ENCODE measurements at regions not wholly inside any gene's neighbourhood (a gene's known extent, or its start where the extent isn't known, plus 50 kb on each side); places are given as distances from the start of the nearest gene placed in this dataset.
"Not testable (repeated sequence)": the region's sequence is repeated elsewhere in the genome, so short reads cannot be mapped to it uniquely, and the experiment has no call there.

GRCh38 chr10:33031815-33032653 is 74.0 kb upstream of the ITGB1 start:
- no peak overlapping the region for H3K4me3 Mint-ChIP-seq
- H3K79me2 ChIP-seq (ENCODE audit: insufficient read depth, low read length) = no peaks in the 10 kb centered on the region
- H3K4me2 ChIP-seq (replicated peaks; ENCODE audit: extremely low read depth, low read length, poor library complexity, severe bottlenecking) = no peak overlapping the region
- H3K27ac Mint-ChIP-seq = no peak overlapping the region
- H3K4me1 Mint-ChIP-seq = no peaks in the 10 kb centered on the region
- H3K4me1 ChIP-seq (ENCODE audit: control insufficient read depth in 1 of 2, insufficient read depth in 2 of 2, low read length in 2 of 2) = no peaks in the 10 kb centered on the region
- peaks cover under 1 to 6% of the 10 kb centered on the region in 2 donors for H3K9me3 ChIP-seq (replicated peaks in 1 of 2; ENCODE audit: control insufficient read depth in 1 of 2, insufficient read depth in 1 of 2, low read length in 2 of 2)
- H3K36me3 Mint-ChIP-seq = no peaks in the 10 kb centered on the region
- intact Hi-C loops (cut with micrococcal nuclease) = no loop called here
- no peak for DNase-seq
- H3K4me3 ChIP-seq (replicated peaks in 1 of 3; ENCODE audit: low read depth in 2 of 3, low read length in 3 of 3) = no peak overlapping the region
- H3K27me3 Mint-ChIP-seq (ENCODE audit: low read depth in 3 of 3) = peaks cover 1 to 4% (median 3%) of the 10 kb centered on the region in 3 donors
- no peaks in the 10 kb centered on the region for H3K36me3 ChIP-seq (replicated peaks in 1 of 2; ENCODE audit: control insufficient read depth in 1 of 2, insufficient read depth in 2 of 2, low read length in 2 of 2)
- WGBS (ENCODE audit: insufficient coverage) = 92% methylated on average over 4 of the region's 5 CpGs
- no peaks in the 10 kb centered on the region for H4K20me1 ChIP-seq (ENCODE audit: insufficient read depth, low read length)
- no peaks in the 10 kb centered on the region for H3K27me3 ChIP-seq (ENCODE audit: control insufficient read depth in 2 of 2, insufficient read depth in 2 of 2, low read length in 2 of 2)
- no peak overlapping the region for H3K27ac ChIP-seq (ENCODE audit: low read depth in 1 of 2, low read length in 2 of 2)
- peaks cover 0 to 9% (median 3%) of the 10 kb centered on the region in 7 donors for H3K9me3 Mint-ChIP-seq
- no peak overlapping the region for H2AFZ ChIP-seq (ENCODE audit: insufficient read depth, low read depth, low read length, poor library complexity, severe bottlenecking)
- H3K9ac ChIP-seq (ENCODE audit: insufficient read depth, low read length, poor library complexity, severe bottlenecking) = no peak overlapping the region
- no peak for TF ChIP-seq CTCF (IDR thresholded peaks at IDR 0.05)

GRCh38 chr10:33031171-33031570 is 73.1 kb upstream of the ITGB1 start:
- no peak overlapping the region for H3K27ac Mint-ChIP-seq

GRCh38 chr10:33028515-33028914 is 70.5 kb upstream of the ITGB1 start:
- H3K4me3 Mint-ChIP-seq; H3K27me3 Mint-ChIP-seq (ENCODE audit: low read depth in 3 of 3); intact Hi-C loops (cut with micrococcal nuclease): not testable (repeated sequence)

More at GRCh38 chr10:33031171-33031570, 73.1 kb upstream of the ITGB1 start:
- TF ChIP-seq CTCF (IDR thresholded peaks at IDR 0.05) = no peak
- Histone ChIP-seq H3K27ac (ENCODE audit: low read depth in 1 of 2, low read length in 2 of 2) (no peak overlapping the region), H3K4me2 (replicated peaks; ENCODE audit: extremely low read depth, low read length, poor library complexity, severe bottlenecking) (no peak overlapping the region), H3K4me1 (ENCODE audit: control insufficient read depth in 1 of 2, insufficient read depth in 2 of 2, low read length in 2 of 2) (no peaks in the 10 kb centered on the region), H3K79me2 (ENCODE audit: insufficient read depth, low read length) (no peaks in the 10 kb centered on the region), H3K4me3 (replicated peaks in 1 of 3; ENCODE audit: low read depth in 2 of 3, low read length in 3 of 3) (no peak overlapping the region), H3K9ac (ENCODE audit: insufficient read depth, low read length, poor library complexity, severe bottlenecking) (no peak overlapping the region), H3K9me3 (replicated peaks in 1 of 2; ENCODE audit: control insufficient read depth in 1 of 2, insufficient read depth in 1 of 2, low read length in 2 of 2) (no peaks in the 10 kb centered on the region), H4K20me1 (ENCODE audit: insufficient read depth, low read length) (no peaks in the 10 kb centered on the region), H3K36me3 (replicated peaks in 1 of 2; ENCODE audit: control insufficient read depth in 1 of 2, insufficient read depth in 2 of 2, low read length in 2 of 2) (no peaks in the 10 kb centered on the region), H2AFZ (ENCODE audit: insufficient read depth, low read depth, low read length, poor library complexity, severe bottlenecking) (no peak overlapping the region), H3K27me3 (ENCODE audit: control insufficient read depth in 2 of 2, insufficient read depth in 2 of 2, low read length in 2 of 2) (no peaks in the 10 kb centered on the region)
- Mint-ChIP-seq H3K4me3 (no peak overlapping the region), H3K36me3 (no peaks in the 10 kb centered on the region), H3K9me3 (peaks cover 0 to under 1% (median 0%) of the 10 kb centered on the region in 7 donors), H3K27me3 (ENCODE audit: low read depth in 3 of 3) (peaks cover 2 to 4% (median 3%) of the 10 kb centered on the region in 3 donors), H3K4me1 (no peaks in the 10 kb centered on the region)
- intact Hi-C loops (cut with micrococcal nuclease) = no loop called here
- 100% methylated on average over 3 of the region's 5 CpGs for WGBS (ENCODE audit: insufficient coverage)
- no peak for DNase-seq

More at GRCh38 chr10:33028515-33028914, 70.5 kb upstream of the ITGB1 start:
- H3K4me1 ChIP-seq (ENCODE audit: control insufficient read depth in 1 of 2, insufficient read depth in 2 of 2, low read length in 2 of 2); H3K27ac ChIP-seq (ENCODE audit: low read depth in 1 of 2, low read length in 2 of 2); H3K9me3 Mint-ChIP-seq; DNase-seq; H3K36me3 ChIP-seq (replicated peaks in 1 of 2; ENCODE audit: control insufficient read depth in 1 of 2, insufficient read depth in 2 of 2, low read length in 2 of 2); H2AFZ ChIP-seq (ENCODE audit: insufficient read depth, low read depth, low read length, poor library complexity, severe bottlenecking); H3K9me3 ChIP-seq (replicated peaks in 1 of 2; ENCODE audit: control insufficient read depth in 1 of 2, insufficient read depth in 1 of 2, low read length in 2 of 2); H3K79me2 ChIP-seq (ENCODE audit: insufficient read depth, low read length); H3K4me1 Mint-ChIP-seq; H3K9ac ChIP-seq (ENCODE audit: insufficient read depth, low read length, poor library complexity, severe bottlenecking); H3K27me3 ChIP-seq (ENCODE audit: control insufficient read depth in 2 of 2, insufficient read depth in 2 of 2, low read length in 2 of 2); H3K36me3 Mint-ChIP-seq; H3K4me2 ChIP-seq (replicated peaks; ENCODE audit: extremely low read depth, low read length, poor library complexity, severe bottlenecking); H3K27ac Mint-ChIP-seq; H4K20me1 ChIP-seq (ENCODE audit: insufficient read depth, low read length); H3K4me3 ChIP-seq (replicated peaks in 1 of 3; ENCODE audit: low read depth in 2 of 3, low read length in 3 of 3): not testable (repeated sequence)
- WGBS (ENCODE audit: insufficient coverage) = no CpG with 5 or more reads among the region's 5 CpGs

Data from CD14-positive monocyte (primary cell).